Neural crest cell (in vitro differentiated cells): ENCODE measurements at regions not wholly inside any gene's neighbourhood (a gene's known extent, or its start where the extent isn't known, plus 50 kb on each side); places are given as distances from the start of the nearest gene placed in this dataset.

Source experiments
- DNase-seq: peaks from one replicate; pipeline ENCODE4 v3.0.0; 2021; ENCODE audit warnings: low read depth, mixed read lengths, low spot score
- H3K27ac Mint-ChIP-seq: one replicate; pipeline ENCODE4 v1.8.0; 2021; ENCODE audit warnings: mild to moderate bottlenecking, mixed read lengths; ENCODE audit not compliant: unreplicated experiment
- H3K27me3 Mint-ChIP-seq: 2 replicates; pipeline ENCODE4 v1.8.0; 2021; ENCODE audit warnings: low read depth, mild to moderate bottlenecking, mixed read lengths
- H3K36me3 Mint-ChIP-seq: 2 replicates; pipeline ENCODE4 v1.8.0; 2021; ENCODE audit warnings: low read depth, mild to moderate bottlenecking, mixed read lengths
- H3K4me1 Mint-ChIP-seq: 2 replicates; pipeline ENCODE4 v1.8.0; 2021; ENCODE audit warnings: mixed read lengths
- H3K4me3 Mint-ChIP-seq: one replicate; pipeline ENCODE4 v1.8.0; 2021; ENCODE audit warnings: mild to moderate bottlenecking, mixed read lengths
- H3K9me3 Mint-ChIP-seq: 2 replicates; pipeline ENCODE4 v1.8.0; 2021; ENCODE audit warnings: mixed read lengths
- TF ChIP-seq, protein P1 (sequence below): fragments of 200-600 bp; sonication (generic); conservative IDR thresholded peaks from 2 replicates; pipeline ENCODE4 v1.5.0; 2021; ENCODE audit warnings: antibody characterized with exemption, mild to moderate bottlenecking

DNA sequence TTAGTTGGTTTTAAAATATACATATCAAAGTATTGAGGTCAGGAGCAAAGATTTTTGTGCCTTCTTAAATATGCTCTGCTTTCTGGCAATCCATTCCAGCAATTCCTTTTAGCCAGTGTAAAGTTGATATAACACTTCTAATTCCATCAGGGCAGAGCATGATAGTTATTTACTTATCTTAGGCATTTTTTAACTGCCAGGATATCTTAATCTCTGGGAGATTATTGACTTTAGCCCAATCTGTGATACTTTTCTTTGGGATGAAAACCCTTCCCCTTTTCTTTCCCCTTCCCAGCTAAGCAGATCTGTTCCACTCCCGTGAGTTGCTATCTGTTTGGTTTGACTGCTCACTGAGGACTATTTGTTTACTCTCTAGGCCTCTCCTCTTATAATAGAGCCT, 168.7 kb upstream of the RSPO3 start:
- H3K27me3 Mint-ChIP-seq, result peaks cover 2% of the 10 kb centered on the region
- no peak for DNase-seq
- H3K27ac Mint-ChIP-seq, result no peak overlapping the region
- no peaks in the 10 kb centered on the region for H3K36me3 Mint-ChIP-seq
- H3K4me1 Mint-ChIP-seq, result no peaks in the 10 kb centered on the region
- H3K9me3 Mint-ChIP-seq, result no peaks in the 10 kb centered on the region
- no peak overlapping the region for H3K4me3 Mint-ChIP-seq
- TF ChIP-seq, protein P1, sequence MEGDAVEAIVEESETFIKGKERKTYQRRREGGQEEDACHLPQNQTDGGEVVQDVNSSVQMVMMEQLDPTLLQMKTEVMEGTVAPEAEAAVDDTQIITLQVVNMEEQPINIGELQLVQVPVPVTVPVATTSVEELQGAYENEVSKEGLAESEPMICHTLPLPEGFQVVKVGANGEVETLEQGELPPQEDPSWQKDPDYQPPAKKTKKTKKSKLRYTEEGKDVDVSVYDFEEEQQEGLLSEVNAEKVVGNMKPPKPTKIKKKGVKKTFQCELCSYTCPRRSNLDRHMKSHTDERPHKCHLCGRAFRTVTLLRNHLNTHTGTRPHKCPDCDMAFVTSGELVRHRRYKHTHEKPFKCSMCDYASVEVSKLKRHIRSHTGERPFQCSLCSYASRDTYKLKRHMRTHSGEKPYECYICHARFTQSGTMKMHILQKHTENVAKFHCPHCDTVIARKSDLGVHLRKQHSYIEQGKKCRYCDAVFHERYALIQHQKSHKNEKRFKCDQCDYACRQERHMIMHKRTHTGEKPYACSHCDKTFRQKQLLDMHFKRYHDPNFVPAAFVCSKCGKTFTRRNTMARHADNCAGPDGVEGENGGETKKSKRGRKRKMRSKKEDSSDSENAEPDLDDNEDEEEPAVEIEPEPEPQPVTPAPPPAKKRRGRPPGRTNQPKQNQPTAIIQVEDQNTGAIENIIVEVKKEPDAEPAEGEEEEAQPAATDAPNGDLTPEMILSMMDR, result no peak

DNA sequence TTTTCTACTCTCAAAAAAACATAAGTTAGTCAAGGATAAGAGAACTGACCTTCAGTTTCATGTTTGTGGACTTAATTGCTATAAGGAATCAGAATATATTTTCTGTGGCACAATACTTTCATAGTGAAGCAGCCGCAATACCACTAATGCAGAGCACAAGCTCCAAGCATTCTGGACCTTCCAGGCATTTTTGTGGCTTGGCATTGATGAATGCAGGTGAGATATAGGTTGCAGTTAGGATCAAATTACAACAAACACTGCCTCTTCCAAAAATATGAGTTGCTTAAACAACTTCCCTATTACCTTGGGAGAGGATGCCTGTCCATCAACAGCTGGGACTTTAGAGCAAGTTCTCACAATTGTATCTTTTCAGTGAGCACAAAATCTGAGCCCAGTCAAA, 162.8 kb upstream of the RSPO3 start:
- Mint-ChIP-seq H3K36me3 (no peaks in the 10 kb centered on the region), H3K27ac (no peak overlapping the region), H3K27me3 (peaks cover 2% of the 10 kb centered on the region), H3K9me3 (no peaks in the 10 kb centered on the region), H3K4me1 (peaks cover 4% of the 10 kb centered on the region), H3K4me3 (no peak overlapping the region)
- TF ChIP-seq, protein P1, result no peak
- no peak for DNase-seq

DNA sequence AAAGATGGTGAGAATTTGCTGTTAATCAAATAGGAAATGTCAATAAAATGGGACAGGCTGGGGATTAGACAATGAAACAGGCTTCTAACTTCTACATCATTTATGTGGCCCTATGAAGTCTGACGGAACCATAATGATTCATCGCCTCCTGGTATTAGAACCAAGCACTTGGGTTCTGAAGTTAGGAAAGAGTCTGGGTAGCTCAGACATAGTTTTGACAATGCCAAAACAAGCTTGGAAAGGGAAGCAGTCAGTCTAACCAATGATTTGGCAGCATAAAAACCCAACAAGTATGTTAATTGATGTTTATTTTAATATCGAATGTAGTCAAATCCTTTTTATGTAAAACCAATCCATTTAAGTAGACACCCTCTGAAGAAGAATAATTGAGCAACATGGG, 160.8 kb upstream of the RSPO3 start:
- Mint-ChIP-seq H3K27me3 (no peaks in the 10 kb centered on the region), H3K4me3 (no peak overlapping the region), H3K36me3 (no peaks in the 10 kb centered on the region), H3K9me3 (no peaks in the 10 kb centered on the region), H3K27ac (no peak overlapping the region), H3K4me1 (peaks cover 4% of the 10 kb centered on the region)
- TF ChIP-seq, protein P1, result no peak
- no peak for DNase-seq

DNA sequence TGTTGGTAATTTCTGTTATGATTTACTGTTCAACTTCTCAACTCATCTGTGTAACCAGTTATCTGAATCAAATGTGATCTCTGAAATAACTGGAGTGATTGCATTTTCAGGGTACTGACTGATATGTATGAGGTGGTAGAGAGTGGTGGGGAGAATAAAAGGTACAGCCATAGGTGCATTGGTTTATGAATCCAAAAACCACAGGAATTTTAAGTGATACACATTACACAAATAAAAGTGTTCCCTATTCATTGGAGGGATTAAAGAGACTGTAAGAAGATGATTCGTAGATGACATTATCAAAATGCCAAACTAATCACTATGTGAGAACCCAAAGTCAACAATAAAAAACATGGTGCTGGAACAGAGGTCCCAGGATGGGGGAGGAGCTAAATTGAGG, 158.7 kb upstream of the RSPO3 start:
- TF ChIP-seq, protein P1, result no peak
- Mint-ChIP-seq H3K27ac (no peak overlapping the region), H3K27me3 (no peaks in the 10 kb centered on the region), H3K4me1 (peaks cover 10% of the 10 kb centered on the region), H3K4me3 (no peak overlapping the region), H3K9me3 (no peaks in the 10 kb centered on the region), H3K36me3 (no peaks in the 10 kb centered on the region)
- no peak for DNase-seq

DNA sequence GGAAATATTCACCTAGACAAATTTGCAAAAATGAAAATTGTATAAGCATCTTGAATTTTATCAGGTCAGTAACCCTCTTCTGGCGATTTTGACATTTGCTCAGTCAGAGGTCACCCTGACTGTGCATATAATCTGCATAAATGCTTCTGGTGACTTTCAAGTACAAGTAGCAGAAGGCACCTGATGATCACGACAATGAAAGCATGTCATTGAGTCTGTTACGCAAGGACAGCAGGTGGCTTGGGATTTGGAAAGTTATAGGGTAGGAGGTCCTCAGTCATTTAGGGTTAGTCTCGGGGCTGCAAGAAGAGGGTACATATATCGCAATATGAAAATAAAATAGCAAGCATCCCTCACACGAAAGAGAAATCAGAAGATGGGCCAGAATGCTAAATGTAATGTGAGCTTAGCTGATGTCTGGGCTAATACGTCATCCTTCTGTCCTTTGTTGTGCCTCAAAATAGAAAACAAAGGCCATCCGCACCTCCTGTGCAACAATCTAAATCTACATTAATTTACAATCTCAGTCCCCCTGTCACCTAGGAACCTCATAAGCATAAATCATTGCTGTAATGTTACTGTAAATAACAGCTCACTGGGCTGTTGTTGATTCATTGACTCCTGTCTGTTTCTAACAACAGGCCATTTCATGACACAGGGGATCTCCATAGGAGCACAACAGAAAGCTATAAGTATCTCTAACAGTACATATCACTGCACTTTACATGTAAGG, 155.2 kb upstream of the RSPO3 start:
- Mint-ChIP-seq H3K4me1 (peaks cover 5% of the 10 kb centered on the region), H3K4me3 (no peak overlapping the region), H3K36me3 (no peaks in the 10 kb centered on the region), H3K27ac (no peak overlapping the region), H3K9me3 (no peaks in the 10 kb centered on the region), H3K27me3 (no peaks in the 10 kb centered on the region)
- no peak for DNase-seq
- TF ChIP-seq, protein P1, result no peak
